ENCODE measurements at regions not wholly inside any gene's neighbourhood (a gene's known extent, or its start where the extent isn't known, plus 50 kb on each side); places are given as distances from the start of the nearest gene placed in this dataset.

GRCh38 chr7:85595750-85596178 lies 408.9 kb upstream of the SEMA3D start:
- Histone ChIP-seq H3K27ac (no peak overlapping the region), H3K9me3 (no peaks in the 10 kb centered on the region), H3K4me3 (ENCODE audit: low read depth in 1 of 2, low read length in 1 of 2) (no peak overlapping the region), H3K27me3 (no peaks in the 10 kb centered on the region), H3K4me1 (ENCODE audit: control insufficient read depth in 1 of 2, insufficient read depth in 1 of 2, low read depth in 1 of 2, low read length in 1 of 2) (no peaks in the 10 kb centered on the region), H3K36me3 (no peaks in the 10 kb centered on the region)
- no peak for TF ChIP-seq CTCF (IDR thresholded peaks at IDR 0.05)

GRCh38 chr7:85593355-85593754 lies 406.5 kb upstream of the SEMA3D start:
- no peaks in the 10 kb centered on the region for H3K36me3 ChIP-seq
- no peak overlapping the region for H3K4me3 ChIP-seq (ENCODE audit: low read depth in 1 of 2, low read length in 1 of 2)
- no peak overlapping the region for H3K27ac ChIP-seq
- H3K9me3 ChIP-seq, result no peaks in the 10 kb centered on the region
- no peak for TF ChIP-seq CTCF (IDR thresholded peaks at IDR 0.05)
- no peaks in the 10 kb centered on the region for H3K27me3 ChIP-seq
- no peaks in the 10 kb centered on the region for H3K4me1 ChIP-seq (ENCODE audit: control insufficient read depth in 1 of 2, insufficient read depth in 1 of 2, low read depth in 1 of 2, low read length in 1 of 2)

GRCh38 chr7:85587785-85588184 lies 400.9 kb upstream of the SEMA3D start:
- no peaks in the 10 kb centered on the region for H3K9me3 ChIP-seq
- no peaks in the 10 kb centered on the region for H3K27me3 ChIP-seq
- H3K36me3 ChIP-seq, result no peaks in the 10 kb centered on the region
- TF ChIP-seq CTCF (IDR thresholded peaks at IDR 0.05), result no peak
- H3K4me1 ChIP-seq (ENCODE audit: control insufficient read depth in 1 of 2, insufficient read depth in 1 of 2, low read depth in 1 of 2, low read length in 1 of 2), result no peaks in the 10 kb centered on the region
- no peak overlapping the region for H3K4me3 ChIP-seq (ENCODE audit: low read depth in 1 of 2, low read length in 1 of 2)
- no peak overlapping the region for H3K27ac ChIP-seq

GRCh38 chr7:85586091-85586490 lies 399.2 kb upstream of the SEMA3D start:
- no peaks in the 10 kb centered on the region for H3K36me3 ChIP-seq
- H3K27me3 ChIP-seq, result no peaks in the 10 kb centered on the region
- H3K9me3 ChIP-seq, result no peaks in the 10 kb centered on the region
- no peak overlapping the region for H3K27ac ChIP-seq
- no peak for TF ChIP-seq CTCF (IDR thresholded peaks at IDR 0.05)
- H3K4me1 ChIP-seq (ENCODE audit: control insufficient read depth in 1 of 2, insufficient read depth in 1 of 2, low read depth in 1 of 2, low read length in 1 of 2), result no peaks in the 10 kb centered on the region
- H3K4me3 ChIP-seq (ENCODE audit: low read depth in 1 of 2, low read length in 1 of 2), result no peak overlapping the region

- Histone ChIP-seq H3K27ac (no peak overlapping the region), H3K27me3 (no peaks in the 10 kb centered on the region), H3K4me3 (ENCODE audit: low read depth in 1 of 2, low read length in 1 of 2) (no peak overlapping the region), H3K4me1 (ENCODE audit: control insufficient read depth in 1 of 2, insufficient read depth in 1 of 2, low read depth in 1 of 2, low read length in 1 of 2) (no peaks in the 10 kb centered on the region), H3K36me3 (no peaks in the 10 kb centered on the region), H3K9me3 (no peaks in the 10 kb centered on the region)
- TF ChIP-seq CTCF (IDR thresholded peaks at IDR 0.05), result no peak
Measured at GRCh38 chr7:85583131-85583953, 396.5 kb upstream of the SEMA3D start.

All from neutrophil (primary cell).